H1 (cell line): ENCODE measurements at regions not wholly inside any gene's neighbourhood (a gene's known extent, or its start where the extent isn't known, plus 50 kb on each side); places are given as distances from the start of the nearest gene placed in this dataset.

Source experiments
- CTCF ChIA-PET: fragments of 300-600 bp; sonication (Branson Sonifier 250); formaldehyde crosslinking; loops from one replicate; lab custom pipeline; 2021; ENCODE audit not compliant: partially characterized antibody; lab: Charles Lee
- POLR2A ChIA-PET: fragments of 300-600 bp; sonication (Branson Sonifier 250); formaldehyde crosslinking; loops from one replicate; lab custom pipeline; 2021; ENCODE audit warnings: inconsistent platforms; ENCODE audit not compliant: partially characterized antibody; lab: Charles Lee
- DNase-seq, 2 experiments: peaks; one replicate each; pipeline versions ENCODE4 v3.0.0 to v3.0.0-alpha.2; 2010 to 2022; ENCODE audit warnings: low spot score in 2 of 2, low read depth in 1 of 2, mixed read lengths in 1 of 2
- FAIRE-seq: peaks from 2 replicates; lab custom pipeline; 2011; peaks lifted over from hg19 to GRCh38; lab: Jason Lieb, UNC
- H2AFZ ChIP-seq: 2 replicates; pipeline ENCODE4 v1.8.1; 2012; ENCODE audit warnings: low read length, inconsistent platforms
- H2AK5ac ChIP-seq: 2 replicates; pipeline ENCODE4 v1.6.1; 2013; ENCODE audit warnings: low read depth, low read length
- H2BK120ac ChIP-seq: replicated peaks from 2 replicates; pipeline ENCODE3; 2013; ENCODE audit warnings: low read depth, low read length, inconsistent platforms
- H2BK12ac ChIP-seq: 2 replicates; pipeline ENCODE4 v1.6.1; 2013; ENCODE audit warnings: low read depth, low read length
- H2BK15ac ChIP-seq: 2 replicates; pipeline ENCODE4 v1.6.1; 2013; ENCODE audit warnings: low read length
- H2BK20ac ChIP-seq: 2 replicates; pipeline ENCODE4 v1.6.1; 2013; ENCODE audit warnings: low read length
- H2BK5ac ChIP-seq: 2 replicates; pipeline ENCODE4 v1.6.1; 2013; ENCODE audit warnings: low read depth, low read length
- H3K14ac ChIP-seq: 2 replicates; pipeline ENCODE4 v1.6.1; 2013; ENCODE audit warnings: inconsistent platforms; ENCODE audit not compliant: insufficient read length
- H3K18ac ChIP-seq: 2 replicates; pipeline ENCODE4 v1.6.1; 2013; ENCODE audit warnings: low read length; ENCODE audit errors: extremely low read depth
- H3K23ac ChIP-seq: 2 replicates; pipeline ENCODE4 v1.6.1; 2013; ENCODE audit warnings: inconsistent platforms; ENCODE audit not compliant: insufficient read length
- H3K23me2 ChIP-seq: 2 replicates; pipeline ENCODE4 v1.6.1; 2013; ENCODE audit warnings: low read depth, low read length
- H3K27ac ChIP-seq: 2 replicates; pipeline ENCODE4 v1.6.1; 2011; ENCODE audit warnings: low read depth, low read length, inconsistent platforms
- H3K27me3 ChIP-seq, 4 experiments: replicated peaks in 1 of 4; 1 replicate in 1 of 4; 2 replicates in 3 of 4; pipeline versions ENCODE4 v1.6.1 to v1.8.1; 2011 to 2013; ENCODE audit warnings: low read length in 3 of 4, mild to moderate bottlenecking in 3 of 4, inconsistent platforms in 2 of 4, mixed read lengths in 2 of 4, moderate library complexity in 1 of 4; ENCODE audit not compliant: control insufficient read depth in 3 of 4, insufficient read depth in 3 of 4; ENCODE audit errors: extremely low read depth in 1 of 4
- H3K36me3 ChIP-seq, 4 experiments: 2 replicates each; pipeline versions ENCODE4 v1.6.1 to v1.8.1; 2011 to 2013; ENCODE audit warnings: mild to moderate bottlenecking in 4 of 4, low read length in 3 of 4, moderate library complexity in 2 of 4, control low read depth in 1 of 4, inconsistent platforms in 1 of 4; ENCODE audit not compliant: insufficient read depth in 4 of 4, control insufficient read depth in 2 of 4
- H3K4ac ChIP-seq: replicated peaks from 2 replicates; pipeline ENCODE3; 2013; ENCODE audit warnings: low read length, low read depth, mixed read lengths, inconsistent platforms; ENCODE audit not compliant: insufficient read length
- H3K4me1 ChIP-seq, 4 experiments: replicated peaks in 1 of 4; 1 replicate in 1 of 4; 2 replicates in 3 of 4; pipeline versions ENCODE4 v1.6.1 to v1.8.1; 2011 to 2013; ENCODE audit warnings: low read length in 3 of 4, inconsistent platforms in 2 of 4, mixed read lengths in 1 of 4; ENCODE audit not compliant: insufficient read depth in 4 of 4, control insufficient read depth in 3 of 4
- H3K4me2 ChIP-seq, 2 experiments: 2 replicates each; pipeline versions ENCODE4 v1.6.1 to v1.8.1; 2011 to 2013; ENCODE audit warnings: low read depth in 2 of 2, low read length in 2 of 2, control low read depth in 1 of 2, inconsistent platforms in 1 of 2, mild to moderate bottlenecking in 1 of 2; ENCODE audit not compliant: insufficient read depth in 1 of 2
- H3K4me3 ChIP-seq, 4 experiments: fragments of 200-600, 300-600 bp in 1 of 4; sonication (generic), shearing (Covaris generic), sonication (Bioruptor Twin) in 1 of 4; 2 replicates each; pipeline versions ENCODE4 v1.5.1 to v1.8.1; 2011 to 2016; ENCODE audit warnings: low read length in 4 of 4, low read depth in 3 of 4, control low read depth in 2 of 4, inconsistent platforms in 2 of 4, mild to moderate bottlenecking in 2 of 4, mixed read lengths in 1 of 4, moderate library complexity in 1 of 4; ENCODE audit not compliant: insufficient read depth in 2 of 4; ENCODE audit errors: extremely low read depth in 1 of 4
- H3K56ac ChIP-seq: replicated peaks from 2 replicates; pipeline ENCODE3; 2013; ENCODE audit warnings: low read depth, mild to moderate bottlenecking, mixed read lengths, low read length, inconsistent platforms; ENCODE audit not compliant: insufficient read length
- H3K79me1 ChIP-seq: 2 replicates; pipeline ENCODE4 v1.6.1; 2013; ENCODE audit warnings: low read depth, low read length, control low read depth
- H3K79me2 ChIP-seq, 2 experiments: 2 replicates each; pipeline versions ENCODE4 v1.6.1 to v1.8.1; 2012 to 2013; ENCODE audit warnings: low read length in 2 of 2, mild to moderate bottlenecking in 2 of 2, inconsistent platforms in 1 of 2; ENCODE audit not compliant: insufficient read depth in 2 of 2, control insufficient read depth in 1 of 2
- H3K9ac ChIP-seq, 4 experiments: replicated peaks in 1 of 4; 1 replicate in 1 of 4; 2 replicates in 3 of 4; pipeline versions ENCODE4 v1.6.1 to v1.8.1; 2011 to 2013; ENCODE audit warnings: low read depth in 3 of 4, low read length in 3 of 4, control low read depth in 2 of 4, mild to moderate bottlenecking in 2 of 4, moderate library complexity in 2 of 4, inconsistent platforms in 1 of 4; ENCODE audit errors: extremely low read depth in 1 of 4
- H3K9me3 ChIP-seq, 2 experiments: 2 replicates each; pipeline versions ENCODE4 v1.6.1 to v1.8.1; 2012 to 2013; ENCODE audit warnings: mild to moderate bottlenecking in 2 of 2, moderate library complexity in 2 of 2, control low read depth in 1 of 2, inconsistent platforms in 1 of 2, low read depth in 1 of 2, low read length in 1 of 2, mixed read lengths in 1 of 2; ENCODE audit not compliant: insufficient read depth in 2 of 2
- H4K20me1 ChIP-seq, 2 experiments: replicated peaks in 1 of 2; 2 replicates each; pipeline versions ENCODE3 to v1.8.1; 2011 to 2013; ENCODE audit warnings: inconsistent platforms in 2 of 2, low read length in 2 of 2, mild to moderate bottlenecking in 1 of 2; ENCODE audit not compliant: insufficient read depth in 2 of 2, control insufficient read depth in 1 of 2
- H4K5ac ChIP-seq: 2 replicates; pipeline ENCODE4 v1.6.1; 2013; ENCODE audit warnings: low read length, low read depth, mixed read lengths, inconsistent platforms; ENCODE audit not compliant: insufficient read length
- H4K8ac ChIP-seq: 2 replicates; pipeline ENCODE4 v1.8.0; 2013; ENCODE audit warnings: mild to moderate bottlenecking, moderate library complexity, low read length, inconsistent platforms; ENCODE audit not compliant: insufficient read depth; ENCODE audit errors: extremely low read depth
- H4K91ac ChIP-seq: replicated peaks from 2 replicates; pipeline ENCODE3; 2013; ENCODE audit warnings: low read length, mixed read lengths, inconsistent platforms; ENCODE audit not compliant: insufficient read length
- BCL11A ChIP-seq, 2 experiments: IDR thresholded peaks; one replicate each; pipeline ENCODE4 v1.6.1; 2011; ENCODE audit warnings: low read depth in 2 of 2, low read length in 2 of 2, mild to moderate bottlenecking in 2 of 2
- BRCA1 ChIP-seq: IDR thresholded peaks from 2 replicates; pipeline ENCODE4 v1.6.1; 2012; ENCODE audit warnings: low read depth, low read length, improper control_type of control experiment
- EP300 ChIP-seq, 2 experiments: IDR thresholded peaks; 1 replicate in 1 of 2; 2 replicates in 1 of 2; pipeline ENCODE4 v1.6.1; 2011 to 2012; ENCODE audit warnings: low read depth in 2 of 2, low read length in 2 of 2, mild to moderate bottlenecking in 2 of 2, borderline replicate concordance in 1 of 2, inconsistent platforms in 1 of 2, moderate library complexity in 1 of 2
- EZH2 ChIP-seq: fragments of 200-600 bp; sonication (generic); IDR thresholded peaks from 2 replicates; pipeline ENCODE4 v1.7.1; 2012; ENCODE audit warnings: low read depth, mild to moderate bottlenecking, moderate library complexity, low read length, inconsistent platforms; ENCODE audit not compliant: severe bottlenecking
- HDAC2 ChIP-seq, 2 experiments: fragments of 300-600 bp in 1 of 2; sonication (generic) in 1 of 2; IDR thresholded peaks; 2 replicates each; pipeline ENCODE4 v1.6.1; 2011 to 2012; ENCODE audit warnings: low read depth in 2 of 2, low read length in 2 of 2, mild to moderate bottlenecking in 2 of 2, moderate library complexity in 2 of 2, borderline replicate concordance in 1 of 2, inconsistent platforms in 1 of 2
- JUN ChIP-seq: IDR thresholded peaks from 2 replicates; pipeline ENCODE4 v1.6.1; 2011; ENCODE audit warnings: low read depth, mild to moderate bottlenecking, improper control_type of control experiment, low read length
- NANOG ChIP-seq: IDR thresholded peaks from 2 replicates; pipeline ENCODE4 v1.6.1; 2011; ENCODE audit warnings: low read length, low read depth, mild to moderate bottlenecking, inconsistent platforms; ENCODE audit not compliant: insufficient read depth, poor library complexity, severe bottlenecking
- RAD21 ChIP-seq, 2 experiments: IDR thresholded peaks in 1 of 2; conservative IDR thresholded peaks in 1 of 2; 2 replicates each; pipeline ENCODE4 v1.6.1; 2011; ENCODE audit warnings: low read depth in 2 of 2, low read length in 2 of 2, improper control_type of control experiment in 1 of 2, inconsistent platforms in 1 of 2, mild to moderate bottlenecking in 1 of 2, moderate library complexity in 1 of 2
- RNF2 ChIP-seq: fragments of 200-900, 300-1000 bp; sonication (generic); IDR thresholded peaks from 2 replicates; pipeline ENCODE4 v1.7.1; 2016; ENCODE audit warnings: borderline replicate concordance, low read depth, mild to moderate bottlenecking, antibody characterized with exemption, low read length; ENCODE audit not compliant: poor library complexity, severe bottlenecking; ENCODE audit errors: missing control alignments
- SIX5 ChIP-seq: IDR thresholded peaks from 2 replicates; pipeline ENCODE4 v1.6.1; 2011; ENCODE audit warnings: mild to moderate bottlenecking, low read depth, low read length
- WGBS, 2 experiments: shearing (Covaris generic) in 1 of 2; methylation state at CpG; one replicate each; pipeline versions ENCODE4 v1.1.6 to v1.1.7; 2013 to 2015; ENCODE audit warnings: low lambda C conversion rate in 2 of 2, mixed read lengths in 2 of 2, inconsistent platforms in 1 of 2, low coverage in 1 of 2, missing lambda C conversion rate in 1 of 2; ENCODE audit not compliant: insufficient replicate concordance in 2 of 2, insufficient coverage in 1 of 2, insufficient read length in 1 of 2; ENCODE audit errors: extremely low coverage in 1 of 2, missing lambda C conversion rate in 1 of 2; 5-methylcytosine and 5-hydroxymethylcytosine counted together
- TF ChIP-seq, protein P1 (sequence below): IDR thresholded peaks from 2 replicates; pipeline ENCODE4 v1.6.1; 2012; ENCODE audit warnings: low read length, inconsistent platforms

DNA sequence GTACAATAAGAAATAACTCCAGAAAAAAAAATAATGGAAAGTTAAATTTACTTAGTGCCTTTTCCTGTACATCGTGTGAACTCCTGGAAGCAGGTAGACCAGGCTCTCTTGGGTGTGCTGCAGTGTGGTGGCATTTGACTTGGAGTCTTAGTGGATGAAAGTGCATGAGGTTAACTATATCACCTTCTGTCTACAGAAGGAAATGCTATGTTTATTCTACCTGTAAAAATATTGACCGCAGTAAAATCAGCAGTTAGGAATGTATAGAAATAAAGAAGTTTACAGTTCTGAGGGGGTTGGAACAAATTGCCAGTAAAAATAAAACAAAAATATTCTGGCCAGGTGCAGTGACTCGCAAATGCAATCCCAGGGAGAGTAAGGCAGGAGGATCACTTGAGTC lies 722.1 kb downstream of the LIG4 start:
- Histone ChIP-seq H2AK5ac (no peak overlapping the region), H3K4me3 (no peak overlapping the region), H3K36me3 (no peaks in the 10 kb centered on the region), H3K27ac (no peak overlapping the region), H4K8ac (no peak overlapping the region), H3K23ac (no peak overlapping the region), H2BK120ac (no peak overlapping the region), H3K4me1 (no peaks in the 10 kb centered on the region), H4K91ac (no peak overlapping the region), H2AFZ (no peak overlapping the region), H3K4ac (no peak overlapping the region), H4K5ac (no peak overlapping the region), H3K18ac (no peak overlapping the region), H3K27me3 (no peaks in the 10 kb centered on the region), H3K9ac (no peak overlapping the region), H4K20me1 (no peaks in the 10 kb centered on the region), H3K79me2 (no peaks in the 10 kb centered on the region), H2BK15ac (no peak overlapping the region), H2BK12ac (no peak overlapping the region), H3K9me3 (peaks cover 0 to 5% of the 10 kb centered on the region in 2 experiments; a peak in 1 of 4 replicates), H3K4me2 (no peak overlapping the region), H3K56ac (no peak overlapping the region), H3K79me1 (no peaks in the 10 kb centered on the region), H3K23me2 (no peaks in the 10 kb centered on the region), H2BK5ac (no peak overlapping the region), H2BK20ac (no peak overlapping the region), H3K14ac (no peak overlapping the region)
- POLR2A ChIA-PET, result no interaction called here
- no peak for DNase-seq
- FAIRE-seq, result no peak
- CTCF ChIA-PET, result interaction anchor here (1.2 kb wide), 1 partner anchor 13 kb away, joined by 3 read pairs; no protein-coding TSS in a partner anchor
- whole genome bisulfite sequencing, 2 experiments, result 95% methylated on average over 3 of the region's 3 CpGs; no CpG with 5 or more reads in 1 of the 2 experiments
- no peak for TF ChIP-seq RNF2
- TF ChIP-seq HDAC2 (IDR thresholded peaks at IDR 0.05; ENCODE audit: borderline replicate concordance in 1 of 2, low read depth in 2 of 2, low read length in 2 of 2), result no peak
- TF ChIP-seq, protein P1, sequence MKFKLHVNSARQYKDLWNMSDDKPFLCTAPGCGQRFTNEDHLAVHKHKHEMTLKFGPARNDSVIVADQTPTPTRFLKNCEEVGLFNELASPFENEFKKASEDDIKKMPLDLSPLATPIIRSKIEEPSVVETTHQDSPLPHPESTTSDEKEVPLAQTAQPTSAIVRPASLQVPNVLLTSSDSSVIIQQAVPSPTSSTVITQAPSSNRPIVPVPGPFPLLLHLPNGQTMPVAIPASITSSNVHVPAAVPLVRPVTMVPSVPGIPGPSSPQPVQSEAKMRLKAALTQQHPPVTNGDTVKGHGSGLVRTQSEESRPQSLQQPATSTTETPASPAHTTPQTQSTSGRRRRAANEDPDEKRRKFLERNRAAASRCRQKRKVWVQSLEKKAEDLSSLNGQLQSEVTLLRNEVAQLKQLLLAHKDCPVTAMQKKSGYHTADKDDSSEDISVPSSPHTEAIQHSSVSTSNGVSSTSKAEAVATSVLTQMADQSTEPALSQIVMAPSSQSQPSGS, result no peak
- no peak for TF ChIP-seq RAD21 (IDR thresholded peaks at IDR 0.05 in 1 of 2, conservative IDR thresholded peaks at IDR 0.05 in 1 of 2; ENCODE audit: low read depth in 2 of 2, low read length in 2 of 2)
- TF ChIP-seq BRCA1, result no peak
- TF ChIP-seq NANOG, result no peak
- no peak for TF ChIP-seq JUN
- TF ChIP-seq BCL11A (IDR thresholded peaks at IDR 0.05; ENCODE audit: low read depth in 2 of 2, low read length in 2 of 2), result no peak
- no peak for TF ChIP-seq EP300 (IDR thresholded peaks at IDR 0.05; ENCODE audit: borderline replicate concordance in 1 of 2, low read depth in 2 of 2, low read length in 2 of 2)
- TF ChIP-seq SIX5, result no peak
- no peak for TF ChIP-seq EZH2
